GM12878 (cell line): ENCODE measurements at regions not wholly inside any gene's neighbourhood (a gene's known extent, or its start where the extent isn't known, plus 50 kb on each side); places are given as distances from the start of the nearest gene placed in this dataset.

Experiments
- ATAC-seq: fragments of 200-7000 bp; cut with Tn5 transposase; 3 replicates; pipeline ENCODE4 v1.9.1; 2020; ENCODE audit warnings: mild to moderate bottlenecking, moderate library complexity
- BruUV-seq: library from RNA; stranded (reverse); fragments of 400-500 nt; replicated peaks from 2 replicates; lab custom pipeline; 2021; lab: Mats Ljungman, UMichigan
- CTCF ChIA-PET: fragments of 300-600 bp; sonication (Branson Sonifier 250); formaldehyde crosslinking; extraction: SDS; loops from one replicate; lab custom pipeline; 2021; ENCODE audit warnings: inconsistent platforms; lab: Yijun Ruan, JAX
- POLR2A ChIA-PET: fragments of 350-600 bp; formaldehyde crosslinking; extraction: SDS; loops from one replicate; lab custom pipeline; 2021; ENCODE audit warnings: inconsistent platforms; lab: Charles Lee
- RAD21 ChIA-PET: fragments of 300-600 bp; sonication (Branson Sonifier 250); formaldehyde crosslinking; loops from one replicate; lab custom pipeline; 2023; ENCODE audit warnings: antibody characterized with exemption; ENCODE audit not compliant: unreplicated experiment; lab: Charles Lee
- SMC1A ChIA-PET: fragments of 300-600 bp; sonication (Branson Sonifier 250); formaldehyde crosslinking; loops from one replicate; lab custom pipeline; 2023; ENCODE audit not compliant: unreplicated experiment, uncharacterized antibody; lab: Charles Lee
- DNase-seq: peaks from one replicate; pipeline ENCODE4 v3.0.0-alpha.2; 2011; ENCODE audit warnings: low read depth, low spot score
- FAIRE-seq: peaks from 3 replicates; lab custom pipeline; 2011; peaks lifted over from hg19 to GRCh38; lab: Jason Lieb, UNC
- H2AFZ ChIP-seq: 2 replicates; pipeline ENCODE4 v1.6.0; 2011; ENCODE audit warnings: low read depth, low read length, control low read depth; ENCODE audit not compliant: control insufficient read depth
- H3K27ac ChIP-seq: 2 replicates; pipeline ENCODE4 v1.5.1; 2011; ENCODE audit warnings: control low read depth; ENCODE audit not compliant: control insufficient read depth, insufficient read depth
- H3K27me3 ChIP-seq, 2 experiments: replicated peaks in 1 of 2; 2 replicates each; pipeline versions ENCODE4 v1.6.0 to v1.6.1; 2011; ENCODE audit warnings: low read length in 1 of 2; ENCODE audit not compliant: control insufficient read depth in 2 of 2, insufficient read depth in 2 of 2
- H3K36me3 ChIP-seq, 2 experiments: 2 replicates each; pipeline ENCODE4 v1.5.1; 2011; ENCODE audit warnings: low read length in 1 of 2; ENCODE audit not compliant: control insufficient read depth in 2 of 2, insufficient read depth in 2 of 2
- H3K4me1 ChIP-seq: 2 replicates; pipeline ENCODE4 v1.6.1; 2011; ENCODE audit warnings: mild to moderate bottlenecking, low read length, moderate library complexity, mixed read lengths; ENCODE audit not compliant: control insufficient read depth, insufficient read depth
- H3K4me2 ChIP-seq: 2 replicates; pipeline ENCODE4 v1.6.0; 2011; ENCODE audit warnings: control low read depth; ENCODE audit not compliant: control insufficient read depth, insufficient read depth
- H3K4me3 ChIP-seq: fragments of 200-600 bp; sonication (generic); 2 replicates; pipeline ENCODE4 v1.5.1; 2016
- H3K79me2 ChIP-seq: 2 replicates; pipeline ENCODE4 v1.6.0; 2011; ENCODE audit warnings: low read length; ENCODE audit not compliant: control insufficient read depth, insufficient read depth
- H3K9ac ChIP-seq: 2 replicates; pipeline ENCODE4 v1.8.0; 2011; ENCODE audit warnings: low read length, control low read depth, mixed read lengths; ENCODE audit not compliant: control insufficient read depth, insufficient read depth
- H3K9me3 ChIP-seq: replicated peaks from 3 replicates; pipeline ENCODE4 v1.5.1; 2011; ENCODE audit warnings: mild to moderate bottlenecking, low read length; ENCODE audit not compliant: control insufficient read depth, insufficient read depth
- H4K20me1 ChIP-seq: 2 replicates; pipeline ENCODE4 v1.6.0; 2011; ENCODE audit not compliant: control insufficient read depth, insufficient read depth
- CBFB ChIP-seq: IDR thresholded peaks from 2 replicates; pipeline ENCODE4 v1.6.1; 2016; ENCODE audit warnings: antibody characterized with exemption, low read depth
- ELK1 ChIP-seq: IDR thresholded peaks from 2 replicates; pipeline ENCODE4 v1.6.1; 2012; ENCODE audit warnings: low read depth, low read length, improper control_type of control experiment
- EP300 ChIP-seq, 2 experiments: fragments of 150-350 bp in 1 of 2; IDR thresholded peaks; 2 replicates each; pipeline ENCODE4 v1.6.1; 2011 to 2012; ENCODE audit warnings: low read depth in 2 of 2, low read length in 2 of 2, borderline replicate concordance in 1 of 2, improper control_type of control experiment in 1 of 2, inconsistent platforms in 1 of 2; ENCODE audit not compliant: control insufficient read depth in 1 of 2
- EZH2 ChIP-seq: IDR thresholded peaks from 2 replicates; pipeline ENCODE4 v1.6.1; 2012; ENCODE audit warnings: low read depth, mild to moderate bottlenecking, control low read depth, inconsistent platforms, low read length, borderline replicate concordance; ENCODE audit not compliant: control insufficient read depth
- FOXM1 ChIP-seq: IDR thresholded peaks from 2 replicates; pipeline ENCODE4 v1.6.1; 2012; ENCODE audit warnings: low read depth, mild to moderate bottlenecking, inconsistent platforms, low read length, moderate library complexity
- IKZF2 ChIP-seq, 2 experiments: fragments of 450-650 bp; IDR thresholded peaks; 2 replicates each; pipeline ENCODE4 v1.6.1; 2017; ENCODE audit warnings: mild to moderate bottlenecking in 2 of 2, moderate library complexity in 2 of 2
- NFIC ChIP-seq: IDR thresholded peaks from 2 replicates; pipeline ENCODE4 v1.6.1; 2012; ENCODE audit warnings: low read depth, mild to moderate bottlenecking, inconsistent platforms, low read length, moderate library complexity
- NR2C2 ChIP-seq: IDR thresholded peaks from 2 replicates; pipeline ENCODE4 v1.6.1; 2011; ENCODE audit warnings: borderline replicate concordance, low read depth; ENCODE audit not compliant: control insufficient read depth, insufficient read length
- POU2F2 ChIP-seq: IDR thresholded peaks from 3 replicates; pipeline ENCODE4 v1.6.1; 2011; ENCODE audit warnings: low read depth, mild to moderate bottlenecking, low read length, borderline replicate concordance
- PRDM15 ChIP-seq: fragments of 450-650 bp; formaldehyde crosslinking; IDR thresholded peaks from 2 replicates; pipeline ENCODE4 v1.4.0; 2020; ENCODE audit warnings: mild to moderate bottlenecking, moderate library complexity
- TCF3 ChIP-seq: IDR thresholded peaks from 2 replicates; pipeline ENCODE4 v1.6.1; 2012; ENCODE audit warnings: low read depth, mild to moderate bottlenecking, low read length, borderline replicate concordance; ENCODE audit not compliant: insufficient read depth
- WGBS: methylation state at CpG from one replicate; pipeline ENCODE4 v1.1.6; 2016; ENCODE audit warnings: low lambda C conversion rate; ENCODE audit not compliant: insufficient replicate concordance, insufficient coverage; ENCODE audit errors: missing lambda C conversion rate; 5-methylcytosine and 5-hydroxymethylcytosine counted together
- in situ Hi-C: fragments of 300-500 bp; cut with MboI; formaldehyde crosslinking; loops from 9 replicates; pipeline ENCODE4 v1.14.3; 2018; ENCODE audit warnings: mixed read lengths
- intact Hi-C: fragments of 100-400 bp; cut with micrococcal nuclease; formaldehyde crosslinking; loops from one replicate; pipeline ENCODE4 v1.14.2; 2022; ENCODE audit not compliant: unreplicated experiment

- ATAC-seq (no peak), DNase-seq (no peak)
- Histone ChIP-seq H3K9ac (no peak overlapping the region), H2AFZ (no peak overlapping the region), H3K36me3 (no peaks in the 10 kb centered on the region), H3K4me2 (no peak overlapping the region), H3K27me3 (no peaks in the 10 kb centered on the region)
- SMC1A ChIA-PET = interaction anchor here (0.9 to 1.6 kb wide), 2 partner anchors 45 to 64 kb away, joined by 3 read pairs; no protein-coding TSS in a partner anchor
- intact Hi-C loops = no loop called here
- no TSS peak for BruUV-seq
- POLR2A ChIA-PET = interaction anchor here (0.5 to 0.9 kb wide), 3 partner anchors 14 to 685 kb away, joined by 4 to 6 read pairs (median 6); no protein-coding TSS in a partner anchor
- TF ChIP-seq NR2C2 (no peak), CBFB (no peak), FOXM1 (no peak), IKZF2 (IDR thresholded peaks at IDR 0.05) (no peak), EP300 (IDR thresholded peaks at IDR 0.05; ENCODE audit: borderline replicate concordance in 1 of 2, control insufficient read depth in 1 of 2, low read depth in 2 of 2, low read length in 2 of 2) (no peak), NFIC (no peak), POU2F2 (no peak), PRDM15 (CRISPR knock-in tag) (no peak), TCF3 (no peak), EZH2 (no peak), ELK1 (no peak)
- TF ChIP-seq, all 136 proteins: peak for 0
- peaks cover 2% of the 10 kb centered on the region; the same call in 1 of the 3 replicates for H3K9me3 ChIP-seq
- H3K79me2 ChIP-seq = no peaks in the 10 kb centered on the region
- in situ Hi-C loops = no loop called here
- no peaks in the 10 kb centered on the region for H4K20me1 ChIP-seq
- WGBS = 84% methylated on average over 4 of the region's 4 CpGs
- H3K4me1 ChIP-seq = peaks cover 13% of the 10 kb centered on the region
- no peak overlapping the region for H3K27ac ChIP-seq
- RAD21 ChIA-PET = no interaction called here
- H3K4me3 ChIP-seq = no peak overlapping the region
- FAIRE-seq = no peak
- CTCF ChIA-PET = interaction anchor here (1.0 to 1.4 kb wide), 3 partner anchors 10 to 167 kb away, joined by 3 to 4 read pairs (median 3); no protein-coding TSS in a partner anchor
These were observed 167.8 kb upstream of the TRIB2 start for GRCh38 chr2:12548906-12549305.
